Panc1 (cell line): ENCODE measurements at regions not wholly inside any gene's neighbourhood (a gene's known extent, or its start where the extent isn't known, plus 50 kb on each side); places are given as distances from the start of the nearest gene placed in this dataset.

ENCODE experiments used
- POLR2AphosphoS5 ChIP-seq: IDR thresholded peaks from 2 replicates; pipeline ENCODE4 v1.6.1; 2012; ENCODE audit warnings: mild to moderate bottlenecking, low read depth, low read length, moderate library complexity
- SIN3A ChIP-seq: IDR thresholded peaks from 2 replicates; pipeline ENCODE4 v1.6.1; 2012; ENCODE audit warnings: low read depth, mild to moderate bottlenecking, low read length, moderate library complexity, borderline replicate concordance; ENCODE audit not compliant: insufficient read depth
- TCF7L2 ChIP-seq: IDR thresholded peaks from 2 replicates; pipeline ENCODE4 v1.6.1; 2011; ENCODE audit warnings: mild to moderate bottlenecking, low read depth, low read length, inconsistent platforms
- TF ChIP-seq, protein P1 (sequence below): fragments of 450-650 bp; IDR thresholded peaks from 2 replicates; pipeline ENCODE4 v1.5.1; 2017; ENCODE audit warnings: mild to moderate bottlenecking
- TF ChIP-seq, protein P2 (sequence below), 2 experiments: IDR thresholded peaks; 2 replicates each; pipeline ENCODE4 v1.6.1; 2011 to 2012; ENCODE audit warnings: low read depth in 2 of 2, control low read depth in 1 of 2, low read length in 1 of 2, mild to moderate bottlenecking in 1 of 2, moderate library complexity in 1 of 2; ENCODE audit not compliant: insufficient read depth in 1 of 2

DNA sequence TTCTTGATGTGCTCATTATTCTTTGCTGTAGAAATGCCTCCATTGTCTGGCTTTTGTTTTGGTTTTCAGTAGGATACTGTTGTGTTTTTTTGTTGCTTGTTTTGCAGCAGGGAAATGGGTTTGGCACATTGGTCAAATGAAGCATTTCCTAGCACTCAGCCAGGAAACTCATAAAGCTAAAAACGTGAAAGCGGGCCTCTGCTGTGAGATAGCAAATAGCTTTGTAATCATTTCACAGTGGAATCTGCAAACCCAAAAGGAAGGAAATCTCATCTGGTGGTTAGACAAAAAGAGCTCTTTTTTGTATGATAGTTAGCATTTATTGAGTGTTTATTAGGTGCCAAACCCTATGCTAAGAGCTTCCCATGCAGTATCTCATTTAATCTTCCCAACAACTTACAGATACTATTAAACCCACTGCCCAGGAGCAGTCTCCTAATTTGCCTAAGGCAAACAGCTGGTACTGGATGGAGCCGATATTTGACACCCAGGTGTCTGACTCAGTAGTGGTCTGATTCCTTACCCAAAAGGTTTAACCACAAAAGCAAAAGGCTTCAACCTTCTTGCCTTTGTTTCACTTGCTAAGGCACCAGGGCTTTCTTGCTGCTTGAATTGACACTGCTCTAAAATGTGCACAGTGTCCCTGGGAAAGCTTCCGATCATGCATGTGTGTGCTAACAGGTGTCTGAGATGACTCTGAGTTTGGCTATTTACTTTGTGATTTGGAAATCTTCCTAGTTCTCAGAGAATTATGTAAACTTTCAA lies 527.9 kb upstream of the MDFIC2 start:
- TF ChIP-seq, protein P1, sequence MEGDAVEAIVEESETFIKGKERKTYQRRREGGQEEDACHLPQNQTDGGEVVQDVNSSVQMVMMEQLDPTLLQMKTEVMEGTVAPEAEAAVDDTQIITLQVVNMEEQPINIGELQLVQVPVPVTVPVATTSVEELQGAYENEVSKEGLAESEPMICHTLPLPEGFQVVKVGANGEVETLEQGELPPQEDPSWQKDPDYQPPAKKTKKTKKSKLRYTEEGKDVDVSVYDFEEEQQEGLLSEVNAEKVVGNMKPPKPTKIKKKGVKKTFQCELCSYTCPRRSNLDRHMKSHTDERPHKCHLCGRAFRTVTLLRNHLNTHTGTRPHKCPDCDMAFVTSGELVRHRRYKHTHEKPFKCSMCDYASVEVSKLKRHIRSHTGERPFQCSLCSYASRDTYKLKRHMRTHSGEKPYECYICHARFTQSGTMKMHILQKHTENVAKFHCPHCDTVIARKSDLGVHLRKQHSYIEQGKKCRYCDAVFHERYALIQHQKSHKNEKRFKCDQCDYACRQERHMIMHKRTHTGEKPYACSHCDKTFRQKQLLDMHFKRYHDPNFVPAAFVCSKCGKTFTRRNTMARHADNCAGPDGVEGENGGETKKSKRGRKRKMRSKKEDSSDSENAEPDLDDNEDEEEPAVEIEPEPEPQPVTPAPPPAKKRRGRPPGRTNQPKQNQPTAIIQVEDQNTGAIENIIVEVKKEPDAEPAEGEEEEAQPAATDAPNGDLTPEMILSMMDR: no peak
- TF ChIP-seq POLR2AphosphoS5 (no peak), SIN3A (no peak), TCF7L2 (no peak)
- TF ChIP-seq, protein P2, sequence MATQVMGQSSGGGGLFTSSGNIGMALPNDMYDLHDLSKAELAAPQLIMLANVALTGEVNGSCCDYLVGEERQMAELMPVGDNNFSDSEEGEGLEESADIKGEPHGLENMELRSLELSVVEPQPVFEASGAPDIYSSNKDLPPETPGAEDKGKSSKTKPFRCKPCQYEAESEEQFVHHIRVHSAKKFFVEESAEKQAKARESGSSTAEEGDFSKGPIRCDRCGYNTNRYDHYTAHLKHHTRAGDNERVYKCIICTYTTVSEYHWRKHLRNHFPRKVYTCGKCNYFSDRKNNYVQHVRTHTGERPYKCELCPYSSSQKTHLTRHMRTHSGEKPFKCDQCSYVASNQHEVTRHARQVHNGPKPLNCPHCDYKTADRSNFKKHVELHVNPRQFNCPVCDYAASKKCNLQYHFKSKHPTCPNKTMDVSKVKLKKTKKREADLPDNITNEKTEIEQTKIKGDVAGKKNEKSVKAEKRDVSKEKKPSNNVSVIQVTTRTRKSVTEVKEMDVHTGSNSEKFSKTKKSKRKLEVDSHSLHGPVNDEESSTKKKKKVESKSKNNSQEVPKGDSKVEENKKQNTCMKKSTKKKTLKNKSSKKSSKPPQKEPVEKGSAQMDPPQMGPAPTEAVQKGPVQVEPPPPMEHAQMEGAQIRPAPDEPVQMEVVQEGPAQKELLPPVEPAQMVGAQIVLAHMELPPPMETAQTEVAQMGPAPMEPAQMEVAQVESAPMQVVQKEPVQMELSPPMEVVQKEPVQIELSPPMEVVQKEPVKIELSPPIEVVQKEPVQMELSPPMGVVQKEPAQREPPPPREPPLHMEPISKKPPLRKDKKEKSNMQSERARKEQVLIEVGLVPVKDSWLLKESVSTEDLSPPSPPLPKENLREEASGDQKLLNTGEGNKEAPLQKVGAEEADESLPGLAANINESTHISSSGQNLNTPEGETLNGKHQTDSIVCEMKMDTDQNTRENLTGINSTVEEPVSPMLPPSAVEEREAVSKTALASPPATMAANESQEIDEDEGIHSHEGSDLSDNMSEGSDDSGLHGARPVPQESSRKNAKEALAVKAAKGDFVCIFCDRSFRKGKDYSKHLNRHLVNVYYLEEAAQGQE (IDR thresholded peaks at IDR 0.05; ENCODE audit: insufficient read depth in 1 of 2, low read depth in 2 of 2, low read length in 1 of 2): no peak
